HG03558 (cell line): ENCODE measurements at regions not wholly inside any gene's neighbourhood (a gene's known extent, or its start where the extent isn't known, plus 50 kb on each side); places are given as distances from the start of the nearest gene placed in this dataset.
"Not testable (repeated sequence)": the region's sequence is repeated elsewhere in the genome, so short reads cannot be mapped to it uniquely, and the experiment has no call there.

Experiments
- ATAC-seq: cut with Tn5 transposase; IDR thresholded peaks from one replicate; pipeline ENCODE4 v1.9.1; 2021; ENCODE audit warnings: moderate number of reproducible peaks; ENCODE audit not compliant: unreplicated experiment; ENCODE audit errors: extremely low read depth

GRCh38 chr9:38342532-38342931, 50.0 kb upstream of the ALDH1B1 start:
- no peak for ATAC-seq

- no peak for ATAC-seq
Measured at GRCh38 chr9:38342096-38342495, 50.4 kb upstream of the ALDH1B1 start.

- no peak for ATAC-seq
Measured at GRCh38 chr9:38339496-38339895, 53.0 kb upstream of the ALDH1B1 start.

GRCh38 chr9:38339087-38339486, 53.4 kb upstream of the ALDH1B1 start:
- ATAC-seq, result no peak

- ATAC-seq, result no peak
Measured at GRCh38 chr9:38338342-38339018, 54.0 kb upstream of the ALDH1B1 start.

- ATAC-seq, result no peak
Measured at GRCh38 chr9:38337706-38338264, 54.7 kb upstream of the ALDH1B1 start.

GRCh38 chr9:38337181-38337580, 55.3 kb upstream of the ALDH1B1 start:
- ATAC-seq, result no peak

GRCh38 chr9:38336341-38336740, 56.2 kb upstream of the ALDH1B1 start:
- ATAC-seq, result no peak

- ATAC-seq, result no peak
Measured at GRCh38 chr9:38335686-38336085, 56.8 kb upstream of the ALDH1B1 start.

GRCh38 chr9:38334234-38334633, 58.3 kb upstream of the ALDH1B1 start:
- ATAC-seq, result no peak

- no peak for ATAC-seq
Measured at GRCh38 chr9:38333047-38333446, 59.5 kb upstream of the ALDH1B1 start.

GRCh38 chr9:38332625-38333024, 59.9 kb upstream of the ALDH1B1 start:
- ATAC-seq, result no peak

- ATAC-seq, result no peak
Measured at GRCh38 chr9:38331141-38331540, 61.4 kb upstream of the ALDH1B1 start.

GRCh38 chr9:38329968-38330367, 62.5 kb upstream of the ALDH1B1 start:
- ATAC-seq, result no peak

GRCh38 chr9:38328765-38329164, 63.7 kb upstream of the ALDH1B1 start:
- ATAC-seq, result no peak

GRCh38 chr9:38326122-38326521, 66.4 kb upstream of the ALDH1B1 start:
- no peak for ATAC-seq

- not testable (repeated sequence) for ATAC-seq
Measured at GRCh38 chr9:38324213-38324612, 68.3 kb upstream of the ALDH1B1 start.

- no peak for ATAC-seq
Measured at GRCh38 chr9:38322937-38323336, 69.6 kb upstream of the ALDH1B1 start.

GRCh38 chr9:38319496-38320173, 72.9 kb upstream of the ALDH1B1 start:
- ATAC-seq, result no peak

- ATAC-seq, result peak; percentile 92
Measured at GRCh38 chr9:38318759-38319495, 73.6 kb upstream of the ALDH1B1 start.

GRCh38 chr9:38316166-38316780, 76.2 kb upstream of the ALDH1B1 start:
- no peak for ATAC-seq
